ENCODE measurements at regions not wholly inside any gene's neighbourhood (a gene's known extent, or its start where the extent isn't known, plus 50 kb on each side); places are given as distances from the start of the nearest gene placed in this dataset.

DNA sequence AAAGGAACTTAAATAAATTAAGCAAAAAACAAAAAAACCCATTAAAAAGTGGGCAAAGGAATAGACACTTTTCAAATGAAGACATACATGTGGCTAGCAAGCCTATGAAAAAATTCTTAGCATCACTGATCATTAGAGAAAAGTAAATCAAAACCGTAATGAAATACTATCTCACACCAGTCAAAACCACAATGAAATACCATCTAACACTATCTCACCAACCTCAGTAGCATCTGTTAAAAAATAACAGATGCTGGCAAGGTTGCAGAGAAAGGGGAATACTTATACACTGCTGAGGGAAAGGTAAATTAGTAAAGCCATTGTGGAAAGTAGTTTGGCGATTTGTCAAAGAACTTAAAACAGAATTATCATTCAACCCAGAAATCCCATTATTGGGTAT lies 381.1 kb downstream of the FLRT2 start:
- no peaks in the 10 kb centered on the region for H3K27me3 ChIP-seq (ENCODE audit: insufficient read depth, low read depth, low read length)
- no peak for TF ChIP-seq SMC3 (conservative IDR thresholded peaks at IDR 0.05; ENCODE audit: poor library complexity)
- TF ChIP-seq REST (IDR thresholded peaks at IDR 0.05; ENCODE audit: borderline replicate concordance), result no peak
- no peak for TF ChIP-seq RAD21 (conservative IDR thresholded peaks at IDR 0.05)
- TF ChIP-seq TAF1 (IDR thresholded peaks at IDR 0.05; ENCODE audit: low read depth), result no peak
- TF ChIP-seq MXI1 (conservative IDR thresholded peaks at IDR 0.05; ENCODE audit: poor library complexity, severe bottlenecking), result no peak
- TF ChIP-seq POLR2AphosphoS5 (IDR thresholded peaks at IDR 0.05), result no peak
- no peak for TF ChIP-seq EZH2 (IDR thresholded peaks at IDR 0.05; ENCODE audit: borderline replicate concordance, insufficient read depth, low read length, poor library complexity, severe bottlenecking)
- TF ChIP-seq CTCF (IDR thresholded peaks at IDR 0.05; ENCODE audit: poor library complexity, severe bottlenecking), result no peak
- TF ChIP-seq EP300 (conservative IDR thresholded peaks at IDR 0.05; ENCODE audit: poor library complexity, severe bottlenecking), result no peak
- H3K9me3 ChIP-seq (ENCODE audit: low read length), result no peaks in the 10 kb centered on the region
- no peak overlapping the region for H3K9ac ChIP-seq (ENCODE audit: low read length)
- no peak overlapping the region for H2AFZ ChIP-seq (ENCODE audit: low read depth, low read length)
- H3F3A ChIP-seq (ENCODE audit: insufficient read depth, low read length, poor library complexity, severe bottlenecking), result no peaks in the 10 kb centered on the region
- no peaks in the 10 kb centered on the region for H3K79me2 ChIP-seq (replicated peaks; ENCODE audit: insufficient read depth, low read length)
- no peak overlapping the region for H3K4me3 ChIP-seq (ENCODE audit: low read length)
- no peaks in the 10 kb centered on the region for H4K20me1 ChIP-seq (ENCODE audit: insufficient read depth)
- H3K9me2 ChIP-seq (ENCODE audit: insufficient read depth, low read length), result no peaks in the 10 kb centered on the region
- H3K4me2 ChIP-seq (ENCODE audit: low read length), result no peak overlapping the region
- no peak overlapping the region for H3K27ac ChIP-seq (ENCODE audit: low read length)
- H3K36me3 ChIP-seq (ENCODE audit: insufficient read depth, low read length), result no peaks in the 10 kb centered on the region

GRCh38 chr14:85909581-85909980 lies 379.6 kb downstream of the FLRT2 start:
- Histone ChIP-seq H3K9ac (ENCODE audit: low read length) (no peak overlapping the region), H3K27me3 (ENCODE audit: insufficient read depth, low read depth, low read length) (no peaks in the 10 kb centered on the region), H3K4me2 (ENCODE audit: low read length) (no peak overlapping the region), H4K20me1 (ENCODE audit: insufficient read depth) (no peaks in the 10 kb centered on the region), H3F3A (ENCODE audit: insufficient read depth, low read length, poor library complexity, severe bottlenecking) (no peaks in the 10 kb centered on the region), H2AFZ (ENCODE audit: low read depth, low read length) (no peak overlapping the region), H3K27ac (ENCODE audit: low read length) (no peak overlapping the region), H3K79me2 (replicated peaks; ENCODE audit: insufficient read depth, low read length) (no peaks in the 10 kb centered on the region), H3K9me3 (ENCODE audit: low read length) (no peaks in the 10 kb centered on the region), H3K4me3 (ENCODE audit: low read length) (no peak overlapping the region), H3K36me3 (ENCODE audit: insufficient read depth, low read length) (no peaks in the 10 kb centered on the region), H3K9me2 (ENCODE audit: insufficient read depth, low read length) (no peaks in the 10 kb centered on the region)
- TF ChIP-seq POLR2AphosphoS5 (IDR thresholded peaks at IDR 0.05) (no peak), SMC3 (conservative IDR thresholded peaks at IDR 0.05; ENCODE audit: poor library complexity) (no peak), CTCF (IDR thresholded peaks at IDR 0.05; ENCODE audit: poor library complexity, severe bottlenecking) (no peak), MXI1 (conservative IDR thresholded peaks at IDR 0.05; ENCODE audit: poor library complexity, severe bottlenecking) (no peak), REST (IDR thresholded peaks at IDR 0.05; ENCODE audit: borderline replicate concordance) (no peak), EP300 (conservative IDR thresholded peaks at IDR 0.05; ENCODE audit: poor library complexity, severe bottlenecking) (no peak), EZH2 (IDR thresholded peaks at IDR 0.05; ENCODE audit: borderline replicate concordance, insufficient read depth, low read length, poor library complexity, severe bottlenecking) (no peak), TAF1 (IDR thresholded peaks at IDR 0.05; ENCODE audit: low read depth) (no peak), RAD21 (conservative IDR thresholded peaks at IDR 0.05) (no peak)
